Muscle of arm (tissue), 1 donor: ENCODE measurements at regions not wholly inside any gene's neighbourhood (a gene's known extent, or its start where the extent isn't known, plus 50 kb on each side); places are given as distances from the start of the nearest gene placed in this dataset.

Source experiments
- DNase-seq: peaks from one replicate; pipeline ENCODE4 v3.0.0-alpha.2; 2013

DNA sequence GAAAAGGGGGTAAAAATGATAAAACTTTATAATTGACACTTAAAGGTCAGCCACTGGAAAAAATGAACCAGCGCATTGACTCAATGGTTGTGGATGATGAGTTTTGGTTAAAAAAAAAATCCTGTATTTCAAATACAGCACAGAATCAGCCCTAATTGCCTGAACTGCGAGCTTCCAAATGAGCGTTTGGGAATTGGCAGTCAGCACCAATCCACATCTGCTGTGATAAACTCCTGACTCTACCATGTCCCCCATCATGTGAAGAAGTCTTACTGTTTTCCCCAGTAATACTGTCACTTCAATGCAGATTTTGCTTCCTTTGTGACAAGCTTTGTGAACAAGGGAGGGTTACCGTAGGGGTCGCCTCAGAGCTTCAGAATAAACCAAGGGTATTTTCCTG, 235.4 kb downstream of the EBLN2 start:
- no peak for DNase-seq

DNA sequence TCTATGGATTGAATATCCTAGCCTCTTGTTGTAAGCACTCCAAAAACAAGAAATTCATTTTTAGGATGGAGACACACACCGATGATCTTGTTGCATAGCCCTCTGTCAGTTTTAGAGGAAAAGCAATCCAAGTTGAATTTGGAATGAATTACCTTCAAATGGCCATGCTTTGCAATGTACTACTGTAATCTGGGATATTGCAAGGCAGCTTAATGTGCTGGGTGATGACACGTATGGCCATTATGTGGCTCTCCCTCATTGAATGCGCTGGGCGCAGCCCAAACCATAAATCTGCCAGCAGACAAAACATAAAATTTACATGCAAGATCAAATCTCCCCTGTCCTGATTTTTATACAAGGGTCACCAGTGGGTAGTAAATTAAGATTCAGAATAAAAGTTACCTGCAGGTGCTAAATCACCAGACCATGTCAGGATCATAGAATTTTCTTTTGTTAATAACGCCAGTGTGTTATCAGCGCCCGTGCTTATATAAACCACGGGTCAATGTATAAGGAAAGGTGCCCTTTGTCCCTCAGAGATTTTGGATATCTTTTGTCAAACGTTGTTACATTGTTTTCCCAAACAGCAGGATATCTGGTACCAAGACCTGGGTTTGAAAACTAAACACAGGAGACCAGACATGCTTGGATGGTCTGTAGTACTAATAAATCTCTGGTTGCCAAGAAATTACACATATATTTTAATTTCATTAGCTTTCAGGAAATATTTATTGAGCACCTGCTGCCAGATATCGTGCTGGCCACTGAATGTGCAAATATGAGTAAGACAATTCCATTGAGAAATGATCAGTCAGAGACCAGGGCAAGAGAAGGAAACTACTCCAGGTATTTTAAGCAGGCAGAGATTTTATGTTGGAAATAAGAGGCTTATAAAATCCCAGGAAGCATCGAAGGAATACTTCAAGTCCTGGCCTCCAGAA, 237.1 kb downstream of the EBLN2 start:
- no peak for DNase-seq

DNA sequence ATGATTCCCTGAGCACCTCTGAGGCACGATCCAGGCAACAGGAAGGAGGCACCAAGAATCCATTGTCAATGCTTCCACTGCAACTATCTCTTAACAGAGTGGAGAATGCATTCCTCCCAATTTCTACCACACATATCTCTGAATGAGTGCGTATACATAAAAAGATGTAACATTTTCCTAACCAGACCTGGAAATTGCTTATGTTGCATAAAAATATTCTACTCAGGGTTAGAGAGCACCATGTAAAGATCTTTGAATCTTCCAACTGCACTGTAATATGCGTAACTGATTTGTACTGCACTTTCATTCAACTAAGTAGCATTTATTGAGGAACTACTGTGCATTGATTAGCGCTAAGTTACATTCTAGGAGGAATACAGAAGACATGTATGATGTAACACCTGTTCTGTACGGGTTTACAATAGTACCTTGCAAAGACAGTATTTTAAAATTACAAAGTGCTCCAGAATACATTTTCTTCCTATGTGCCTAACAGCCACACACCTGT, 237.8 kb downstream of the EBLN2 start:
- no peak for DNase-seq

DNA sequence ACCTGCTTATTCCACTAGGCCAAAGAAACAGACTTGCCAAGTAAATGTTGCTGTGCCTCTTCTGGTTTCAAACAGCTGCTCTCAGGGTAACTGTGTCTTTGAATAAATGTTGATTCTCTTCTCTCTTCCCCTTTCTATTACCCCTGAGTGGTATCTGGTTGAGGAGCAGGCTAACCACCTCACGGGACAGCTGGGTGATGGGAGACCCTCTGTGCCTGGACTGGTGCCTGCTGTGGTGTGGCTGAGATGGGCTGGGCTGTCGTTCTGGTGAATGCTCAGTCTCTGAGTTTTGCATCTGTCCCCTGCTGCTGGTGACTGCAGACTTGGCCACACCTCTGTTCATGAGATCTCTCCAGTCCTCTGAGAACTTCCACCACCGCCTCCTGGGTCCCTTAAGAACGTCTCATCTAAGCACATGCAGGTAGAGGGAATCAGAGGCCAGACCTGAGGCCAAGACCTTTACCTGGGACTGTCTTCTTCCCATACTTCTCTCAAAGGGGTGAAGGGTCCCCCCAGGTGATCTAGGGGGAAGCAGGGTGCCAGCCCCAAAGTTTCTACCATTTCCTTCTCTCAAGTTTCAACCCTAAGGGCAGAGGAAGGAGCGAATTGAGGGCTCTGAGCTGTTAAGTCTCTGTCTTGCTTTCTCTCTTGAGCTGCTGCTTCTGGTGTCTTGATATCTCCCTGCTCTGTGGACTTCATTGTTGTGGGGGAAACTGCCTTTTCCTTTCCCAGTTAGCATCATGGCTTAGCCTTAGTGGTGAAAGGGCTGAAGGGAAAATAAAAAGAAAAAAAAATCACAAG, 252.9 kb downstream of the EBLN2 start:
- no peak for DNase-seq

DNA sequence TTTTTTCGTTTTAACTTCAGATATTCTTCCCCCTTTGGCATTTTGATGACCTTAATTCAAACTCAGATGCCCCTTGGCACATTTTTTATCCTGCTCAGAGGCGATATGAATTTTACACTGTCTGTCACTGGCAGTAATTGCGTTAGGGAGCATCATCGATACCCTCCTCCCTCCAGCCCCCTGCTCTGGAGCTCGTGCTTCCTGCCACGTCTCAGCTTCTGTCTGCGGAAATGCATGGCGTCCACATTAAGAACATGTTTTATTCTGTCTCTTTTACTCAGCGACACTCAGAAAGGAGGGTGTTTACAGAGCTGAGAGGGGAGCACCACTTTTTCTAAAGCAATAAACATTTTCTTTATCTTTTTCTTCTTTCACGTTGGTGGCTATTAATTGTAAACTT, 254.2 kb downstream of the EBLN2 start:
- no peak for DNase-seq

DNA sequence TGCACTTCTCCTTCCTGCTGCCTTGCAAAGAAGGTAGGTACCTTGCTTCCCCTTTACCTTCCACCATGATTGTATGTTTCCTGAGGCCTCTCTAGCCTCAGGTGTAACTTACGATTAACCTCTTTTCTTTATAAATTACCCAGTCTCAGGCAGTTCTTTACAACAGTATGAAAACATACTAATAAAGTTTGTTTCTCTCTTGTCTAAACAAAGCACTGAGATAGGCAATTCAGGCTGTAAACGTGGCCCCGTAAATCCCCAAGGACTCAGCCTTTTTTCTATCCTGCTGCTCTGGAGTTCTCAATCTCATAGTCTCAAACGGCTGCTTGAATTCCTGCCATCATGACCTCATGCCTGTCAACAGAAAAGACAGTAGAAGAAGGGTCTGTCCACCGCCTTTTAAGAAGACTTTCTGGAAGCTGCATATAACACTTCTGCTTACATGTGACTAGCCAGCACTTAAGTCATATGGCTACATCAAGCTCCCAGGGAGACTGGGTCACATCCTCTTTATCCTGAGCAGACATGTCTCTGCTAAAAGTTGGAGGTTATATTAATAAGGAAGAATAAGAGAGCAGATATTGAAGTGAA, 257.8 kb downstream of the EBLN2 start:
- DNase-seq = no peak

DNA sequence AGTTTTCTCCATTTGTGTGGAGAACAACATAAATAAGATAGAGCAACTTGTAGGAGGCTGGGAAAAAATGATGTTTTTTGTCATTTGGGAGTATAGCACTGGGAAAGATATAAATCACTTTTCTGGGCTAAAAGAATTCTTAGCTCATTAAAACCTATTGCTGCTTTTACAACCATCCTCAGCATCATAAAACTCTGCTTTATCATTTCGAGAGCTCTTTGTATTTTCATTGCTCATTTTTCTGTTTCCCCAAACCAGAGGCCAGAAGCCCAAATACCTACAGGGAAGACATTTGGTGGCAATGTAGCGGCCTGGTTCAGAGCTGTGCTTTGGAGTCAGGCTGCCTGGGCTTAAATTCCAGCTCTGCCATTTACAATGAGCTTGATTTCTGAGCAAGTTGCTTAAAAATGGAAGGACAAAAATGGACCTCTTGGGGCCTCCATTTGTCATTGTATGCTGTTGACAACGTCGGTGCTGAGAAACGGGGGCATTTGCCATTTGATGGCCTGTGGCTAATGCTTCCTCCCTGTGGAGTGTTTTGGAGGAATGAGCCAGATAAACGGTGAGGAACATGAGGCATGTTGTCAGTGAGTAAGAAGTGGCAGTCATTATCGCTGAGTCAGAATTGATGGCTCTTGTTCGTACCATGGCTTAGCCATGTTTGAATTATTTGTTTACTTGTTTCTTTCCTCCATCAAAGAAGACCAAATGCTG, 260.0 kb downstream of the EBLN2 start:
- no peak for DNase-seq

DNA sequence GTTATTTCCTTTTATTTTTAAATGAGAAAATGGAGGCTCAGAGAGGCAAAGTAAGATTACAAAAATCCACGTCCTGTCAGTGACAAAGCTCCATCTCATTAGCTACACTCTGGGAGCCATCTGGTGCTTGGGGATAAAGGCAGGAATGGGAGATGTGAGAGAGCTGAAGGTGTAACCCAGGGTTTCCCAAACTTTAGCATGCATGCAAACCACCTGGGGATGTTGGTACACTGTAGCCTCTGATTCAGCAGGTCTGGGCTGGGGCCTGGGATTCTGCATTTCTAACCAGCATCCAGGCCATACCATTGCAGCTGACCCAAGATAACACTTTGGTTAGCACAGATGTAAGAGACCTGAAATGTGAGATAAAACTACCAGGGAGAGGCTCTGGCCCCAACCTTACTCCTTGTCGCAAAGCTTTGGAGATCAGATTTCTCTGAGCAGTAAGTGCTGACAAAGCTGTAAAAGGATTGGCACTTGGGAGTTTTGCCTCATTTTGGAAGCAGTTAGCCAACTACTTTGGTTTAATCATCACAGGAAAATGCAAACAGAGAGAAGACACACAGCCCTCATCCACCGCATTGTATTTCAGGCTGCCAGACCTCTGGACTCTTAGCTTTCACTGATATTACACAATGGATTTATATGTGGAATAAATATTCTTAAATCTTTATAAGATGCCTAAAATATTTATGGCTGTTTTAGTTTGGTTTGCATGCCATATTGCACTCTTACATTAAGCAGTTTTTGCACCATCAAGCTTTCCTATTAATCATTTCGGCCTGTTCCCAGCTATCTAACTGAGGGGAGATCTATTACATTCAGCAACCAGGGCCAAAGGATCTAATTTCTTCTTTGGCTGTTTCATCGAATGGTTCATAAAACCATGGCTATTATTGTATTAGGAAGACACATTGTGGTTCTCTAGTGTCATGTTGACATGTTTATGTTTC, 263.0 kb downstream of the EBLN2 start:
- no peak for DNase-seq

DNA sequence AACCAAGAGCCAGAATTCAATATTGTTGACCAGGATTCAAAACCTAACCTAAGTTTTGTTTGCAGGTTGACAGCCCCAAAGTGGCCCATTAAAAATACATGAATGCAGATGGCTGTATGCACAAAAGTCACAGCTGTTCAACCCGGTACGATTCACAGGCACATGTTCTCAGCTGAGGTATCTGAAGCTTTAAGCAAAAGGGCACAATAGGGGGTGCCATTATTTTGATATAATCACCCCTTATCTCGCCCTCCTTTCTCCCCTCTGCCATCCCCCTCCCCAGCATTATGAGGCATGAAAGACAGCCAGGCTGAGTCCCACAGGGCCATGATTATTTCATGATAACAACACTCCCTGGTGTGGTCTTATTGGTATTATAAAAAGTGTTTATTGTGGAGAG, 264.9 kb downstream of the EBLN2 start:
- no peak for DNase-seq

DNA sequence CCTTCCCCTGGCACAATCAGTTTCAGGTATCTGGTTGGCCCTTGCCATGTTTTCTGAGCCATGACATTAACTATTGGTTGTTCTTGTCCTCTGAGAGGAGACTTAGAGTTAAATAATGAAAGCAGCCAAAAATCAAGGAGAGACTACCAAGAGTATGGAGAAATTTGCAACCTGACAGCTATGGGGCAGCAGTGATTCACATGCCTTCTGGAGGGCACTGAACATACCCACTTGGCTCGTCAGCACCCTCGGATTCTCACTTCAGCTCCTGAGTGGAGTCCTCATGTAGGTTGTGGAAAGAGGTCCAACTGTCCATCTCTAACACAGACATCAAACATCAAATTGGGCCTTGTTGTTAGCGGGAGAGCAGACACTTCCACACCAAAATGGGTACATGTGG, 265.6 kb downstream of the EBLN2 start:
- no peak for DNase-seq
